OCI-LY7 (cell line): ENCODE measurements at regions not wholly inside any gene's neighbourhood (a gene's known extent, or its start where the extent isn't known, plus 50 kb on each side); places are given as distances from the start of the nearest gene placed in this dataset.

ENCODE experiments used
- BruUV-seq: library from RNA; stranded (reverse); fragments of 400-500 nt; replicated peaks from 2 replicates; lab custom pipeline; 2021; lab: Mats Ljungman, UMichigan
- CTCF ChIA-PET: fragments of 300-600 bp; sonication (Branson Sonifier 250); formaldehyde crosslinking; loops from one replicate; lab custom pipeline; 2022; ENCODE audit warnings: antibody characterized with exemption; ENCODE audit not compliant: unreplicated experiment; lab: Charles Lee
- POLR2A ChIA-PET: fragments of 300-600 bp; sonication (Branson Sonifier 250); formaldehyde crosslinking; loops from one replicate; lab custom pipeline; 2022; ENCODE audit warnings: antibody characterized with exemption; lab: Charles Lee
- DNase-seq: peaks from one replicate; pipeline ENCODE4 v3.0.0-alpha.2; 2015; ENCODE audit warnings: low spot score
- H2AFZ ChIP-seq: fragments of 200-600 bp; sonication (generic), shearing (Covaris generic); 2 replicates; pipeline ENCODE4 v1.6.1; 2014; ENCODE audit warnings: mild to moderate bottlenecking, antibody characterized with exemption, low read length, moderate library complexity
- H3K27ac ChIP-seq: fragments of 200-600 bp; sonication (generic); 2 replicates; pipeline ENCODE4 v1.5.1; 2014; ENCODE audit warnings: mixed run types, low read depth, mild to moderate bottlenecking, moderate library complexity, low read length, inconsistent platforms; ENCODE audit not compliant: poor library complexity, severe bottlenecking
- H3K36me3 ChIP-seq: fragments of 200-600 bp; sonication (generic); 2 replicates; pipeline ENCODE4 v1.6.1; 2014; ENCODE audit warnings: mild to moderate bottlenecking, antibody characterized with exemption, low read length, moderate library complexity, mixed read lengths; ENCODE audit not compliant: insufficient read depth
- H3K4me1 ChIP-seq: fragments of 200-600 bp; sonication (generic); 2 replicates; pipeline ENCODE4 v1.5.1; 2014; ENCODE audit warnings: mild to moderate bottlenecking, low read length; ENCODE audit not compliant: insufficient read depth, poor library complexity, severe bottlenecking
- H3K4me2 ChIP-seq: fragments of 200-600 bp; sonication (generic); 2 replicates; pipeline ENCODE4 v1.6.1; 2014; ENCODE audit warnings: mild to moderate bottlenecking, low read length
- H3K4me3 ChIP-seq: fragments of 200-600 bp; sonication (generic); 2 replicates; pipeline ENCODE4 v1.5.1; 2014; ENCODE audit warnings: mild to moderate bottlenecking, low read depth, low read length; ENCODE audit not compliant: poor library complexity, severe bottlenecking
- H3K79me2 ChIP-seq: fragments of 200-600 bp; sonication (generic); 2 replicates; pipeline ENCODE4 v1.6.1; 2016; ENCODE audit warnings: low read depth, mild to moderate bottlenecking, low read length, moderate library complexity, mixed read lengths; ENCODE audit not compliant: insufficient read depth
- H3K9me2 ChIP-seq: fragments of 200-600 bp; sonication (generic); 2 replicates; pipeline ENCODE4 v1.6.1; 2016; ENCODE audit warnings: mild to moderate bottlenecking, low read length, mixed read lengths; ENCODE audit not compliant: insufficient read depth
- H3K9me3 ChIP-seq: fragments of 200-600 bp; sonication (generic); 2 replicates; pipeline ENCODE4 v1.6.1; 2014; ENCODE audit warnings: mild to moderate bottlenecking, mixed run types, low read length, mixed read lengths
- H4K20me1 ChIP-seq: fragments of 200-600 bp; sonication (generic); 2 replicates; pipeline ENCODE4 v1.6.1; 2014; ENCODE audit warnings: mild to moderate bottlenecking, antibody characterized with exemption, low read length, moderate library complexity, mixed read lengths; ENCODE audit not compliant: insufficient read depth
- EZH2phosphoT487 ChIP-seq: fragments of 200-600 bp; sonication (generic); IDR thresholded peaks from 2 replicates; pipeline ENCODE4 v1.6.1; 2018; ENCODE audit warnings: low read depth, borderline replicate concordance, mild to moderate bottlenecking, mixed run types, antibody characterized with exemption, low read length, moderate library complexity, mixed read lengths
- intact Hi-C: fragments of 100-400 bp; cut with micrococcal nuclease; formaldehyde crosslinking; loops from one replicate; pipeline ENCODE4 v1.10.0; 2022; ENCODE audit not compliant: unreplicated experiment
- TF ChIP-seq, protein P1 (sequence below): fragments of 200-600 bp; sonication (generic); conservative IDR thresholded peaks from 2 replicates; pipeline ENCODE4 v1.5.1; 2014; ENCODE audit warnings: mild to moderate bottlenecking, antibody characterized with exemption, low read length, moderate library complexity, mixed read lengths

DNA sequence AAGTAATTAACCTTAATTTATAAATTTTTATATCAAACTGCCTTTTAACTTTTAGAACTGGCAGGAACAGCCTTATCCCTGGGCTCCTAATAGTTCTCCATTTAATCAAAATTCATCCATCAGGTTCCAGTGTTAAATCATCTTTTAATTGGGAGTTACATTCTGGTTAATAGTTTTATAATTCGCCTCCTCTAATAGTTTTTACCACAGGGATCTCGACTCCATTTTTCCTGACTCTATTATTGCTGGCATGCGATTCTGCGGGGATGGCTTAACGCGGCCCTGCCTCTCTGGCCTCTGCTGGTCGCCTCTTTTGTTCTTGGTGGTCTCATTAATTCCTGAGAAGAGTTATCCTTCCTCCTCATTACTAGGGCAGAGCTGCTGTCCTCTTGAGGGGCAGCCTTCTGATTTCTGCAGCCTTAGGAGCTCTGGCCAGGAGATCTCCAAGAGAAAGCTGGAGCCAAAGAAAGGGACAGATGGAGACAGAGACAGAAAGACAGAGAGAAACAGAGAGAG lies 71.1 kb downstream of the MRM1 start:
- H3K4me1 ChIP-seq: no peaks in the 10 kb centered on the region
- H3K27ac ChIP-seq: no peak overlapping the region
- intact Hi-C loops: no loop called here
- H3K36me3 ChIP-seq: no peaks in the 10 kb centered on the region
- POLR2A ChIA-PET: no interaction called here
- no peaks in the 10 kb centered on the region for H3K79me2 ChIP-seq
- no peak overlapping the region for H3K4me2 ChIP-seq
- DNase-seq: no peak
- H2AFZ ChIP-seq: no peak overlapping the region
- H4K20me1 ChIP-seq: no peaks in the 10 kb centered on the region
- no peaks in the 10 kb centered on the region for H3K9me3 ChIP-seq
- CTCF ChIA-PET: no interaction called here
- TF ChIP-seq EZH2phosphoT487: no peak
- TF ChIP-seq, protein P1, sequence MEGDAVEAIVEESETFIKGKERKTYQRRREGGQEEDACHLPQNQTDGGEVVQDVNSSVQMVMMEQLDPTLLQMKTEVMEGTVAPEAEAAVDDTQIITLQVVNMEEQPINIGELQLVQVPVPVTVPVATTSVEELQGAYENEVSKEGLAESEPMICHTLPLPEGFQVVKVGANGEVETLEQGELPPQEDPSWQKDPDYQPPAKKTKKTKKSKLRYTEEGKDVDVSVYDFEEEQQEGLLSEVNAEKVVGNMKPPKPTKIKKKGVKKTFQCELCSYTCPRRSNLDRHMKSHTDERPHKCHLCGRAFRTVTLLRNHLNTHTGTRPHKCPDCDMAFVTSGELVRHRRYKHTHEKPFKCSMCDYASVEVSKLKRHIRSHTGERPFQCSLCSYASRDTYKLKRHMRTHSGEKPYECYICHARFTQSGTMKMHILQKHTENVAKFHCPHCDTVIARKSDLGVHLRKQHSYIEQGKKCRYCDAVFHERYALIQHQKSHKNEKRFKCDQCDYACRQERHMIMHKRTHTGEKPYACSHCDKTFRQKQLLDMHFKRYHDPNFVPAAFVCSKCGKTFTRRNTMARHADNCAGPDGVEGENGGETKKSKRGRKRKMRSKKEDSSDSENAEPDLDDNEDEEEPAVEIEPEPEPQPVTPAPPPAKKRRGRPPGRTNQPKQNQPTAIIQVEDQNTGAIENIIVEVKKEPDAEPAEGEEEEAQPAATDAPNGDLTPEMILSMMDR: no peak
- no peaks in the 10 kb centered on the region for H3K9me2 ChIP-seq
- BruUV-seq: no TSS peak
- H3K4me3 ChIP-seq: no peak overlapping the region

DNA sequence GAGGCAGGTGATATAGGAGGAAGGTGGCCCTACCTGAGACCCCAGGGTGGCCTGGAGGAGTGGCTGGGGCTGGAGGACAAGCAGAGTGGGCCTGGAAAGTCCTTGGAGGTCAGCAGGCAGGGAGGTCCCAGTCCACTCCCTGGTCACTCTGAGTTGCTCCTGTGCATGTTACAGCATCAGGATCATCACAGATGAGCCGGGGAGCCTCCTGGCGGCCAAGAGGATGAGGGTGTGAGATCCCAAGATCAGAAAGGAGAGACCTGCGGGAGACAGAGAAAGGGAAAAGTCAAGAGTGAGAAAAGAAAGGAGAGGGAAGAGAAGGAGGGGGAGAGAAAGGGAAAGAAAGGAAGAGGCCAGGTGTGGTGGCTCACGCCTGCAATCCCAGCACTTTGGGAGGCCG lies 71.7 kb downstream of the MRM1 start:
- H3K79me2 ChIP-seq: no peaks in the 10 kb centered on the region
- TF ChIP-seq, protein P1: no peak
- TF ChIP-seq EZH2phosphoT487: no peak
- CTCF ChIA-PET: no interaction called here
- H3K4me3 ChIP-seq: no peak overlapping the region
- no peaks in the 10 kb centered on the region for H3K36me3 ChIP-seq
- H3K9me2 ChIP-seq: no peaks in the 10 kb centered on the region
- no peaks in the 10 kb centered on the region for H3K4me1 ChIP-seq
- no peaks in the 10 kb centered on the region for H3K9me3 ChIP-seq
- H3K27ac ChIP-seq: no peak overlapping the region
- DNase-seq: no peak
- no TSS peak for BruUV-seq
- intact Hi-C loops: no loop called here
- H2AFZ ChIP-seq: no peak overlapping the region
- no peaks in the 10 kb centered on the region for H4K20me1 ChIP-seq
- H3K4me2 ChIP-seq: no peak overlapping the region
- POLR2A ChIA-PET: interaction anchor here (0.7 kb wide), 1 partner anchor 417 kb away, joined by 5 read pairs; no protein-coding TSS in a partner anchor

GRCh38 chr17:36673637-36674277 lies 72.4 kb downstream of the MRM1 start:
- Histone ChIP-seq H3K9me2 (no peaks in the 10 kb centered on the region), H4K20me1 (no peaks in the 10 kb centered on the region), H3K4me1 (no peaks in the 10 kb centered on the region), H3K79me2 (no peaks in the 10 kb centered on the region), H3K27ac (no peak overlapping the region), H3K9me3 (no peaks in the 10 kb centered on the region), H3K4me3 (no peak overlapping the region), H3K4me2 (no peak overlapping the region), H2AFZ (no peak overlapping the region), H3K36me3 (no peaks in the 10 kb centered on the region)
- DNase-seq: no peak
- ChIA-PET POLR2A (interaction anchor here (0.7 kb wide), 1 partner anchor 417 kb away, joined by 5 read pairs; no protein-coding TSS in a partner anchor), CTCF (no interaction called here)
- TF ChIP-seq, protein P1: no peak
- no peak for TF ChIP-seq EZH2phosphoT487
- BruUV-seq: no TSS peak
- intact Hi-C loops: no loop called here
